ENCODE measurements at regions not wholly inside any gene's neighbourhood (a gene's known extent, or its start where the extent isn't known, plus 50 kb on each side); places are given as distances from the start of the nearest gene placed in this dataset.

DNA sequence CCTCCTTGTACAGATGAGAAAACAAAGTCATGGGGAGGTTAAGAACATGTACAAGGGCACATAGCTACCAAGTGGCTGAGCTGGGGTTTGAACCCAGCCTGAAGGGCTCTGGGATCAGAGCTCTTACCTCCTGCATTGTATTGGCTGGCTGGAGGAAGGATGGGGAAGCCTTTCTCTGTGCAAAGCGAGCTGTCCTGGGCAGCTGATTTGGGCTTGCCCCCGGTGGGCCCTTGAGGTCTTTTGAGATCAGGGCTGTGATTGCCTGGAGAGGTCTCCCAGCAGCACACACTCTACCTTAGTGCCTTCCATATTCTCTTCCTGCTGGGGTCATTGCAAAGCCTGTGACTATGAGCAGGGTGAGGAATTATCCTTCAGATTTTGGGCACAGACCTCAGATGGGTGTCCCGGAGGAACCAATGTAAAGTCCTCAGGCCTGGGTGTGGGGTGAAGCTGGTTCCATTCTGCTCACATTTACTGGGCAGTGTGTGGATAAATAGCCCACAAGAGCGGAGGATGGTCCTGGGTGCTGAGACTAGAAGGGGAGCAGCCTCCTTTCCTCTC is 53.3 kb upstream of the EPS8L3 start:
- TF ChIP-seq, protein P1, sequence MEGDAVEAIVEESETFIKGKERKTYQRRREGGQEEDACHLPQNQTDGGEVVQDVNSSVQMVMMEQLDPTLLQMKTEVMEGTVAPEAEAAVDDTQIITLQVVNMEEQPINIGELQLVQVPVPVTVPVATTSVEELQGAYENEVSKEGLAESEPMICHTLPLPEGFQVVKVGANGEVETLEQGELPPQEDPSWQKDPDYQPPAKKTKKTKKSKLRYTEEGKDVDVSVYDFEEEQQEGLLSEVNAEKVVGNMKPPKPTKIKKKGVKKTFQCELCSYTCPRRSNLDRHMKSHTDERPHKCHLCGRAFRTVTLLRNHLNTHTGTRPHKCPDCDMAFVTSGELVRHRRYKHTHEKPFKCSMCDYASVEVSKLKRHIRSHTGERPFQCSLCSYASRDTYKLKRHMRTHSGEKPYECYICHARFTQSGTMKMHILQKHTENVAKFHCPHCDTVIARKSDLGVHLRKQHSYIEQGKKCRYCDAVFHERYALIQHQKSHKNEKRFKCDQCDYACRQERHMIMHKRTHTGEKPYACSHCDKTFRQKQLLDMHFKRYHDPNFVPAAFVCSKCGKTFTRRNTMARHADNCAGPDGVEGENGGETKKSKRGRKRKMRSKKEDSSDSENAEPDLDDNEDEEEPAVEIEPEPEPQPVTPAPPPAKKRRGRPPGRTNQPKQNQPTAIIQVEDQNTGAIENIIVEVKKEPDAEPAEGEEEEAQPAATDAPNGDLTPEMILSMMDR (IDR thresholded peaks at IDR 0.05): no peak
- no peak for TF ChIP-seq POLR2A (IDR thresholded peaks at IDR 0.05)

All from adrenal gland (tissue), 5 donors.